ENCODE measurements at regions not wholly inside any gene's neighbourhood (a gene's known extent, or its start where the extent isn't known, plus 50 kb on each side); places are given as distances from the start of the nearest gene placed in this dataset.

- Mint-ChIP-seq H3K36me3 (ENCODE audit: low read depth) (no peaks in the 10 kb centered on the region), H3K4me3 (no peak overlapping the region), H3K27ac (no peak overlapping the region), H3K4me1 (no peaks in the 10 kb centered on the region), H3K27me3 (peaks cover 28% of the 10 kb centered on the region)
- ATAC-seq: no peak
- H3K9me3 ChIP-seq (ENCODE audit: control insufficient read depth, low read length, poor library complexity, severe bottlenecking): no peaks in the 10 kb centered on the region
- no peak for DNase-seq
Observed at GRCh38 chr1:91137173-91137852, 115.5 kb upstream of the ZNF644 start.

GRCh38 chr1:91135799-91136198 lies 114.0 kb upstream of the ZNF644 start:
- H3K9me3 ChIP-seq (ENCODE audit: control insufficient read depth, low read length, poor library complexity, severe bottlenecking): no peaks in the 10 kb centered on the region
- ATAC-seq (no peak), DNase-seq (no peak)
- Mint-ChIP-seq H3K36me3 (ENCODE audit: low read depth) (no peaks in the 10 kb centered on the region), H3K27me3 (peaks cover 42% of the 10 kb centered on the region), H3K27ac (no peak overlapping the region), H3K4me1 (no peaks in the 10 kb centered on the region), H3K4me3 (no peak overlapping the region)

- DNase-seq: no peak
Observed at GRCh38 chr1:91133248-91133647, 111.4 kb upstream of the ZNF644 start.

GRCh38 chr1:91130256-91130985 lies 108.6 kb upstream of the ZNF644 start:
- Mint-ChIP-seq H3K27me3 (peaks cover 26% of the 10 kb centered on the region), H3K36me3 (ENCODE audit: low read depth) (no peaks in the 10 kb centered on the region), H3K27ac (no peak overlapping the region), H3K4me1 (no peaks in the 10 kb centered on the region), H3K4me3 (no peak overlapping the region)
- no peak for DNase-seq
- H3K9me3 ChIP-seq (ENCODE audit: control insufficient read depth, low read length, poor library complexity, severe bottlenecking): no peaks in the 10 kb centered on the region
- ATAC-seq: no peak

More at GRCh38 chr1:91133248-91133647, 111.4 kb upstream of the ZNF644 start:
- peaks cover 38% of the 10 kb centered on the region for H3K27me3 Mint-ChIP-seq
- H3K27ac Mint-ChIP-seq: no peak overlapping the region
- no peaks in the 10 kb centered on the region for H3K9me3 ChIP-seq (ENCODE audit: control insufficient read depth, low read length, poor library complexity, severe bottlenecking)
- no peak overlapping the region for H3K4me3 Mint-ChIP-seq
- no peaks in the 10 kb centered on the region for H3K4me1 Mint-ChIP-seq
- no peaks in the 10 kb centered on the region for H3K36me3 Mint-ChIP-seq (ENCODE audit: low read depth)
- no peak for ATAC-seq

GRCh38 chr1:91129458-91129857 lies 107.6 kb upstream of the ZNF644 start:
- Mint-ChIP-seq H3K4me1 (no peaks in the 10 kb centered on the region), H3K27ac (no peak overlapping the region), H3K36me3 (ENCODE audit: low read depth) (no peaks in the 10 kb centered on the region), H3K27me3 (peaks cover 26% of the 10 kb centered on the region), H3K4me3 (no peak overlapping the region)
- H3K9me3 ChIP-seq (ENCODE audit: control insufficient read depth, low read length, poor library complexity, severe bottlenecking): no peaks in the 10 kb centered on the region
- ATAC-seq (no peak), DNase-seq (no peak)

- Mint-ChIP-seq H3K4me1 (no peaks in the 10 kb centered on the region), H3K27me3 (peaks cover 25% of the 10 kb centered on the region), H3K4me3 (no peak overlapping the region), H3K36me3 (ENCODE audit: low read depth) (no peaks in the 10 kb centered on the region), H3K27ac (no peak overlapping the region)
- no peaks in the 10 kb centered on the region for H3K9me3 ChIP-seq (ENCODE audit: control insufficient read depth, low read length, poor library complexity, severe bottlenecking)
- DNase-seq: no peak
- no peak for ATAC-seq
Observed at GRCh38 chr1:91129017-91129416, 107.2 kb upstream of the ZNF644 start.

GRCh38 chr1:91124989-91125417 lies 103.2 kb upstream of the ZNF644 start:
- Mint-ChIP-seq H3K4me3 (no peak overlapping the region), H3K27me3 (no peaks in the 10 kb centered on the region), H3K27ac (no peak overlapping the region), H3K36me3 (ENCODE audit: low read depth) (no peaks in the 10 kb centered on the region), H3K4me1 (no peaks in the 10 kb centered on the region)
- no peaks in the 10 kb centered on the region for H3K9me3 ChIP-seq (ENCODE audit: control insufficient read depth, low read length, poor library complexity, severe bottlenecking)
- ATAC-seq (no peak), DNase-seq (no peak)

- Mint-ChIP-seq H3K4me3 (no peak overlapping the region), H3K27me3 (no peaks in the 10 kb centered on the region), H3K27ac (no peak overlapping the region), H3K36me3 (ENCODE audit: low read depth) (no peaks in the 10 kb centered on the region), H3K4me1 (no peaks in the 10 kb centered on the region)
- no peak for ATAC-seq
- H3K9me3 ChIP-seq (ENCODE audit: control insufficient read depth, low read length, poor library complexity, severe bottlenecking): no peaks in the 10 kb centered on the region
- no peak for DNase-seq
Observed at GRCh38 chr1:91124290-91124985, 102.6 kb upstream of the ZNF644 start.

GRCh38 chr1:91123773-91124172 lies 101.9 kb upstream of the ZNF644 start:
- no peak overlapping the region for H3K4me3 Mint-ChIP-seq
- H3K27me3 Mint-ChIP-seq: no peaks in the 10 kb centered on the region
- H3K27ac Mint-ChIP-seq: no peak overlapping the region
- DNase-seq: no peak
- no peak for ATAC-seq
- no peaks in the 10 kb centered on the region for H3K36me3 Mint-ChIP-seq (ENCODE audit: low read depth)
- no peaks in the 10 kb centered on the region for H3K4me1 Mint-ChIP-seq
- H3K9me3 ChIP-seq (ENCODE audit: control insufficient read depth, low read length, poor library complexity, severe bottlenecking): no peaks in the 10 kb centered on the region

- Mint-ChIP-seq H3K36me3 (ENCODE audit: low read depth) (no peaks in the 10 kb centered on the region), H3K27me3 (no peaks in the 10 kb centered on the region), H3K27ac (no peak overlapping the region), H3K4me3 (no peak overlapping the region), H3K4me1 (no peaks in the 10 kb centered on the region)
- ATAC-seq (no peak), DNase-seq (no peak)
- no peaks in the 10 kb centered on the region for H3K9me3 ChIP-seq (ENCODE audit: control insufficient read depth, low read length, poor library complexity, severe bottlenecking)
Observed at GRCh38 chr1:91123319-91123718, 101.5 kb upstream of the ZNF644 start.

GRCh38 chr1:91122106-91122717 lies 100.4 kb upstream of the ZNF644 start:
- no peaks in the 10 kb centered on the region for H3K27me3 Mint-ChIP-seq
- ATAC-seq: no peak
- no peak for DNase-seq
- H3K27ac Mint-ChIP-seq: no peak overlapping the region
- no peaks in the 10 kb centered on the region for H3K36me3 Mint-ChIP-seq (ENCODE audit: low read depth)
- H3K9me3 ChIP-seq (ENCODE audit: control insufficient read depth, low read length, poor library complexity, severe bottlenecking): no peaks in the 10 kb centered on the region
- no peak overlapping the region for H3K4me3 Mint-ChIP-seq
- no peaks in the 10 kb centered on the region for H3K4me1 Mint-ChIP-seq

GRCh38 chr1:91121366-91121765 lies 99.5 kb upstream of the ZNF644 start:
- no peaks in the 10 kb centered on the region for H3K9me3 ChIP-seq (ENCODE audit: control insufficient read depth, low read length, poor library complexity, severe bottlenecking)
- Mint-ChIP-seq H3K4me3 (no peak overlapping the region), H3K27me3 (no peaks in the 10 kb centered on the region), H3K27ac (no peak overlapping the region), H3K4me1 (no peaks in the 10 kb centered on the region), H3K36me3 (ENCODE audit: low read depth) (no peaks in the 10 kb centered on the region)
- ATAC-seq (no peak), DNase-seq (no peak)

GRCh38 chr1:91120936-91121335 lies 99.1 kb upstream of the ZNF644 start:
- Mint-ChIP-seq H3K4me1 (no peaks in the 10 kb centered on the region), H3K36me3 (ENCODE audit: low read depth) (no peaks in the 10 kb centered on the region), H3K27ac (no peak overlapping the region), H3K27me3 (no peaks in the 10 kb centered on the region), H3K4me3 (no peak overlapping the region)
- H3K9me3 ChIP-seq (ENCODE audit: control insufficient read depth, low read length, poor library complexity, severe bottlenecking): no peaks in the 10 kb centered on the region
- no peak for DNase-seq
- ATAC-seq: no peak

Measured in T-helper 17 cell (primary cell).